H54 (cell line): ENCODE measurements at regions not wholly inside any gene's neighbourhood (a gene's known extent, or its start where the extent isn't known, plus 50 kb on each side); places are given as distances from the start of the nearest gene placed in this dataset.

Source experiments
- DNase-seq: peaks from one replicate; pipeline ENCODE4 v3.0.0; 2011; ENCODE audit warnings: low spot score, mixed read lengths; ENCODE audit not compliant: insufficient read length
- FAIRE-seq: peaks from 3 replicates; lab custom pipeline; 2011; peaks lifted over from hg19 to GRCh38; lab: Jason Lieb, UNC
- POLR2A ChIP-seq: IDR thresholded peaks from 2 replicates; pipeline ENCODE4 v1.6.1; 2011; ENCODE audit warnings: low read depth, mild to moderate bottlenecking, low read length

DNA sequence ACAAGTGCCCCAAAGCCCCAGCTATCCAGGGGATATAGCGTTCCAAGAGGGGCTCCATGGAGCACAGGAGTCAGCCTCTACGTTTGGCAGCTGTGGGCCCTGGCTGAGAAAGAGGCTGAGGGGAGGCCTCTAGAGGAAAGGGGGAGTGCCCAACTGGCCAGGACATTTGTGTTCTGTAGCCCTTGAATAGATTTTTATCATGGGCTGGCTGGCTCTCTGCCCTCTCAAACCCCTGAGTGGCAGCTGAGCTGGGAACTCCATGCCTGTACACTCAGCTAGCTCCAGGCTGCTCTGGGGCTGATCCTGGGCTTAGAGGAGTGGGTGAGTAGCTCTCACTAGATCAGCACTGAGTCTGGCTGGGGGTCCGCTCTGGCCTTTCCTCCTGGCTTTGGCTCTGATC is 285.0 kb downstream of the ZSWIM6 start:
- DNase-seq (no peak), FAIRE-seq (no peak)
- no peak for TF ChIP-seq POLR2A

GRCh38 chr5:61617995-61618525 is 286.0 kb downstream of the ZSWIM6 start:
- DNase-seq = no peak
- no peak for TF ChIP-seq POLR2A
- FAIRE-seq = no peak

- FAIRE-seq (no peak), DNase-seq (no peak)
- no peak for TF ChIP-seq POLR2A
These were observed 286.5 kb downstream of the ZSWIM6 start for GRCh38 chr5:61618577-61618976.

- TF ChIP-seq POLR2A = no peak
- FAIRE-seq (no peak), DNase-seq (no peak)
These were observed 287.2 kb downstream of the ZSWIM6 start for GRCh38 chr5:61619289-61619688.

- no peak for TF ChIP-seq POLR2A
- DNase-seq (no peak), FAIRE-seq (no peak)
These were observed 287.9 kb downstream of the ZSWIM6 start for GRCh38 chr5:61619777-61620518.

DNA sequence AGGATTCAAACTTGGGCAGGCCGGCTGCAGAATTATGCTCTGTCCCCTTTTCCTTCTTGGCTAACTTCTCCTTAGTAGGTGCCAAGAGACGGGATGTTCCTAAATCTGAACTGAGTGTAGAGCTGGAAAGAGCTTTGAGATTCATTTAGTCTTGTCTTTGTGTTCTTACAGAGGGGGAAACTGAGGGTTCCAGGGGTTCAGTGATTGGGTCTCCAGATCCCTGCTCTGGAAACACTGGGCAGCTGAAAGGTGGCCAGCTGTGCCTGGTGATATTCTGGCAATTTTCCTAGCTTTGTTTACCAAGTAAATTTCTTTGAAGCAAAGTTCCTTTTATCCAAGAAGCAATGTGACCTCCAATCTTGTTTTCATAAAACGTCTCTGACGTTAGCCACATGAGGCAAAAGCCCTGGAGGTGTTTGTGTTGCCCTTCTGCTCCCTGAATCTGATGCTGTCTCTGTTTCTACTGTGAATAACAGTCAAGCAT is 288.7 kb downstream of the ZSWIM6 start:
- FAIRE-seq (no peak), DNase-seq (no peak)
- TF ChIP-seq POLR2A = no peak

DNA sequence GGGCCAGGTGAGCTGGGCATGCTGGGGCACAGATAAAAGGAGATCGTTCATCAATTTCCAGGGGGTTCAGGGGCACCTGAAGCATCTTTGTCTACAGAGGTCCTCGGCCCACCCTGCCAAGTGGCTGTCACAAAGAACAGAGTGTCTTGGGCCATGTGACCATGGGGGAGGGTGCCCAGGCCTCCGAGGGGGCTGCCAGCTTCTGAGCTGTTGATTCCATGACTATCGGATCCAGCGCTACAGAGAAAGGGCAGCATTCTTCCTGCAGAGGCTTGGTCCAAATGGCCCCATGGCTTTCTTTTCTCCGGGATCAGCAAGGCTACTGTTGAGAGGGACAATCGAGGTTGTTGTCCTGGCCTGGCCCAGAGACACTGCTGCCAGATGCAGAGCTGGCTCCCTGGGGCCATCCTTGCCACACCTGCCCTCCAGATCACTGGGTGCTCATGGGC is 289.2 kb downstream of the ZSWIM6 start:
- no peak for DNase-seq
- FAIRE-seq = no peak
- no peak for TF ChIP-seq POLR2A

DNA sequence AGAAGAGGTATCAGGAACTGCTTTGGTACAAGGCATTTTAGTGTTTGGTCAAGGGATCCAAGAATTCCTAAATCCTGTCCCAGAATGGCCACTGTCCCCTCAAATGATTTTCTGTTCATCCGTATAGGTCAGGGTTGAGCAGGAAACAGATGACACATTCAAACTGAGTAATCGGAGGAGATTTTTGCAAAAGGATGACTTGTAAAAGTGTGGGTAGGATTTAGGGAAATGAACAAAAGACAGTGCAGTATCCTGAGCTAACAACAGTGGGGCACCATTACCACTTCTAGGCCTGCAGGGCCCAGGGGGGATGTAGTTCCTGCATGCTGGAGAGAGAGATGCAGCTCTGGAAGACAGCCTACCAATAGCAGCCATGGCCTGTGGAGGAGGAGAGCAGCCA is 290.1 kb downstream of the ZSWIM6 start:
- no peak for TF ChIP-seq POLR2A

DNA sequence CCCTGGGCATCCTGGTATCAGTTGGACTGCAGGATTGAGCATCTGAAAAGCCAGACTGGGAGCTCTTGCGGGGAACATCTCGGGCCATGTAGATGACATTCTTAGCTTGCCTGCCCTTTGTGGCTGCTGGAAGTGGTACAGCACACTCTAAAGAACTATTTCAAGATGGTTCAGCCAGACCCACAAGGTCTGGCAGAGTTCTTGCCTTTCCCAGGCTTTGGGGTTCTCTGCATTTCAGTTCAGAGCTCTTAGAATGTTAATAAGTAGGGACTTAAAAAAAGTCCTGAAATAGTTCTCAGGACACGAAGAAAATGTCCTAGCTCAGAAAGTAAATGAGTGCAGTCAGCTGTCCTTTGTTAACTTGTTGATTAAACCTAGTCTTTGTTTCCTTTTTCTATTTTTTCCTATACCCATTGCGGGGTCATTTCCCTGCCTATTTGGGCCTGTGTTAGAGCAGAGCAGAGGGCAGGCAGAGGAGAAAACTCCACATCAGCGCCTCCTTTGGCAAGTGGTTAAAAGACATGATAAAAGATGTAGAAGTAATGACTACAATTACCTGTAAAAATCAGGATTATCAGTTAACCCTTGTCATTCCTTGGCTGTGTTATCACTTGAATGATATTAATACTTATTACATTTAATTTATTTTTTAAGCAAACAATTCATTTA is 291.5 kb downstream of the ZSWIM6 start:
- FAIRE-seq = no peak
- no peak for TF ChIP-seq POLR2A

More for the DNA sequence above, 290.1 kb downstream of the ZSWIM6 start:
- no peak for DNase-seq
- FAIRE-seq = no peak

DNA sequence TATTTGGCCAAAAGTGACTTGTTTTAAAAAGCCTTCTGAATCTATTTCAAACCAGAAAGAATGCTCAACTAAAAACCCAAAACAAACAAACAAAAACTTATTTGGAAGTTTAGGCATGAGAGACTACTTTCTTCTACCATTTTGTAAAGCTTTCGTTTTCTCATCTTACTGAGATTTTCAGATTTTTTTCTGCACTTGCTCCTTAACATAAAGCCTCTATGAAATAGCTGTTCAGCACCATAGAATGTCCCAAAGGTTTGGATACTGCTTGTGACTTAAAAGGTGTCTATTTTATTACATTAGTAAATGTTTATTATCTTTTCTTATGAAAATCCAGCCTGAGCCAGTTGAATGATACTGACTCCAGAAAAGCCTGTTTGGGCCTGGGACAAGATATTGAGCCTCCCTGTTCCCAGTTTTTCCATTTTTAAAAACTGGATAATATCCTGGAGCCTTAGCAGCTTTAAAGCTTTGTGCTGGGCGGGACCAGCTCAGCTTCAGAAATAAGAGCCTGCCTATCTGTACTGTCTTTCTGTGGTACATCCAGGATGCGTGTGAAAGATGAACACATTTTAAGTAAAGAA is 292.6 kb downstream of the ZSWIM6 start:
- FAIRE-seq (no peak), DNase-seq (no peak)
- TF ChIP-seq POLR2A = no peak

More for the DNA sequence above, 291.5 kb downstream of the ZSWIM6 start:
- DNase-seq = no peak

DNA sequence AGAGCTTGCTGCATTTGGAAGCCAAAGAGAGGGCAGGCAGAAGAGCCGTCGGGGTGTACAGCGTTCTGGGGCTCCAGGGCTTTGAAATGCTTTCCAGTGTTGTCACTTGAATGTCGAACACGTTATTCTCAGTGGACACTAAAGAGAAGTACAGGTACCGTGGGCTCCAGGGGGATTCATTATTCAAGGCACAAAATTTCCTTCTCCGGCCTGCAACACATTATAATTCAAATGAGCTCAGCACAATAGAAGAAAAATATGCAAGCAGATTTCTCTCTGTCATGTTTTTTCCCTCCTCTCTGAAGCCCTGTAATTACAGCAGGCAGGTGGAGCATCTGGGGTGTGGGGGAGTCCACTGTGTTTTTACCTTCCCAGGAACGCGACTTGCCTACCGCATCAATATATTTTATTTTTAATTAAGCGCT is 293.1 kb downstream of the ZSWIM6 start:
- DNase-seq (no peak), FAIRE-seq (no peak)
- TF ChIP-seq POLR2A = no peak

- FAIRE-seq (no peak), DNase-seq (no peak)
- TF ChIP-seq POLR2A = no peak
These were observed 293.9 kb downstream of the ZSWIM6 start for GRCh38 chr5:61625681-61626621.
